HCT116 (cell line): ENCODE measurements at regions not wholly inside any gene's neighbourhood (a gene's known extent, or its start where the extent isn't known, plus 50 kb on each side); places are given as distances from the start of the nearest gene placed in this dataset.

Source experiments
- ATAC-seq: fragments of 200-7000 bp; cut with Tn5 transposase; 2 replicates; pipeline ENCODE4 v1.9.1; 2020; ENCODE audit warnings: mild to moderate bottlenecking, moderate library complexity
- BruUV-seq: library from RNA; stranded (reverse); fragments of 400-500 nt; replicated peaks from 2 replicates; lab custom pipeline; 2021; lab: Mats Ljungman, UMichigan
- CTCF ChIA-PET: fragments of 300-600 bp; sonication (Branson Sonifier 250); formaldehyde crosslinking; loops from one replicate; lab custom pipeline; 2021; ENCODE audit warnings: antibody characterized with exemption; lab: Charles Lee
- POLR2A ChIA-PET: fragments of 300-600, 350-600 bp; sonication (Branson Sonifier 250); formaldehyde crosslinking; loops from one replicate; lab custom pipeline; 2021; ENCODE audit warnings: antibody characterized with exemption; lab: Charles Lee
- RAD21 ChIA-PET, 2 experiments: fragments of 300-600 bp; sonication (Branson Sonifier 250); formaldehyde crosslinking; loops; one replicate each; lab custom pipeline; 2023; ENCODE audit warnings: low total read pairs in 2 of 2; ENCODE audit not compliant: uncharacterized antibody in 2 of 2, unreplicated experiment in 2 of 2, low non-redundant PET in 1 of 2; lab: Charles Lee
- DNase-seq: peaks from one replicate; pipeline ENCODE4 v3.0.0-alpha.2; 2010; ENCODE audit warnings: low read depth, low spot score
- H2AFZ ChIP-seq: fragments of 200-600 bp; shearing (Covaris generic), sonication (generic); 2 replicates; pipeline ENCODE4 v1.6.1; 2017; ENCODE audit warnings: low read depth, mixed run types, mixed read lengths, antibody characterized with exemption, low read length; ENCODE audit not compliant: poor library complexity, severe bottlenecking
- H3K27ac ChIP-seq: 2 replicates; pipeline ENCODE4 v1.5.1; 2012; ENCODE audit warnings: low read depth, low read length
- H3K27me3 ChIP-seq: fragments of 200-600 bp; sonication (generic); 2 replicates; pipeline ENCODE4 v1.6.1; 2016; ENCODE audit warnings: mixed run types, low read length, mixed read lengths; ENCODE audit not compliant: insufficient read depth
- H3K36me3 ChIP-seq, 2 experiments: fragments of 200-500 bp in 1 of 2; fragments of 200-600 bp in 1 of 2; sonication (Bioruptor generic) in 1 of 2; sonication (generic) in 1 of 2; 2 replicates each; pipeline versions ENCODE4 v1.5.1 to v1.6.1; 2014 to 2016; ENCODE audit warnings: low read length in 2 of 2, inconsistent platforms in 1 of 2, mixed read lengths in 1 of 2, mixed run types in 1 of 2; ENCODE audit not compliant: insufficient read depth in 2 of 2, control insufficient read depth in 1 of 2
- H3K4me1 ChIP-seq, 2 experiments: fragments of 200-600 bp in 1 of 2; sonication (generic) in 1 of 2; 2 replicates each; pipeline versions ENCODE4 v1.5.1 to v1.6.1; 2012 to 2017; ENCODE audit warnings: low read length in 2 of 2, inconsistent platforms in 1 of 2, mild to moderate bottlenecking in 1 of 2, mixed read lengths in 1 of 2, mixed run types in 1 of 2, moderate library complexity in 1 of 2; ENCODE audit not compliant: insufficient read depth in 2 of 2, control insufficient read depth in 1 of 2
- H3K4me2 ChIP-seq: fragments of 200-600 bp; sonication (generic); 2 replicates; pipeline ENCODE4 v1.6.1; 2017; ENCODE audit warnings: mixed run types, low read length, mixed read lengths
- H3K4me3 ChIP-seq, 2 experiments: fragments of 200-600 bp in 1 of 2; sonication (generic) in 1 of 2; replicated peaks in 1 of 2; 2 replicates each; pipeline ENCODE4 v1.5.1; 2011 to 2016; ENCODE audit warnings: low read length in 2 of 2, control low read depth in 1 of 2, low read depth in 1 of 2, mild to moderate bottlenecking in 1 of 2, mixed read lengths in 1 of 2, mixed run types in 1 of 2
- H3K79me2 ChIP-seq: fragments of 200-600 bp; sonication (generic); 2 replicates; pipeline ENCODE4 v1.6.1; 2017; ENCODE audit warnings: mild to moderate bottlenecking, mixed run types, low read length, moderate library complexity, mixed read lengths; ENCODE audit not compliant: insufficient read depth
- H3K9ac ChIP-seq: fragments of 200-600 bp; sonication (generic); 2 replicates; pipeline ENCODE4 v1.6.1; 2016; ENCODE audit warnings: low read length, mixed read lengths
- H3K9me2 ChIP-seq: fragments of 200-600 bp; sonication (generic), shearing (Covaris generic); 2 replicates; pipeline ENCODE4 v1.6.1; 2017; ENCODE audit warnings: mixed run types, mild to moderate bottlenecking, moderate library complexity; ENCODE audit not compliant: insufficient read depth
- H3K9me3 ChIP-seq, 2 experiments: fragments of 200-500 bp in 1 of 2; fragments of 200-600 bp in 1 of 2; sonication (Bioruptor generic) in 1 of 2; sonication (generic) in 1 of 2; 2 replicates each; pipeline ENCODE4 v1.6.1; 2014 to 2017; ENCODE audit warnings: low read length in 2 of 2, mixed read lengths in 2 of 2, inconsistent platforms in 1 of 2, low read depth in 1 of 2, mild to moderate bottlenecking in 1 of 2, mixed run types in 1 of 2, moderate library complexity in 1 of 2; ENCODE audit not compliant: control insufficient read depth in 1 of 2, insufficient read depth in 1 of 2
- H4K20me1 ChIP-seq: fragments of 200-600 bp; sonication (generic), shearing (Covaris generic); 2 replicates; pipeline ENCODE4 v1.6.1; 2017; ENCODE audit warnings: mixed run types, mild to moderate bottlenecking, moderate library complexity; ENCODE audit not compliant: insufficient read depth
- CBX3 ChIP-seq: IDR thresholded peaks from 2 replicates; pipeline ENCODE4 v1.6.1; 2012; ENCODE audit warnings: low read depth
- CEBPB ChIP-seq: IDR thresholded peaks from 2 replicates; pipeline ENCODE4 v1.6.1; 2012; ENCODE audit warnings: low read depth
- CTCF ChIP-seq, 3 experiments: fragments of 200-600 bp in 1 of 3; sonication (generic) in 1 of 3; IDR thresholded peaks in 2 of 3; conservative IDR thresholded peaks in 1 of 3; 2 replicates each; pipeline ENCODE4 v1.5.1; 2012 to 2017; ENCODE audit warnings: low read depth in 2 of 3, low read length in 2 of 3, antibody characterized with exemption in 1 of 3, borderline replicate concordance in 1 of 3, control low read depth in 1 of 3, mild to moderate bottlenecking in 1 of 3, mixed read lengths in 1 of 3, mixed run types in 1 of 3, moderate library complexity in 1 of 3; ENCODE audit not compliant: insufficient read depth in 1 of 3
- EZH2 ChIP-seq: fragments of 200-600 bp; sonication (generic); IDR thresholded peaks from 2 replicates; pipeline ENCODE4 v1.6.1; 2017; ENCODE audit warnings: antibody characterized with exemption, mixed run types
- EZH2phosphoT487 ChIP-seq: fragments of 200-600 bp; IDR thresholded peaks from 2 replicates; pipeline ENCODE4 v1.6.1; 2018; ENCODE audit warnings: antibody characterized with exemption, borderline replicate concordance
- FOSL1 ChIP-seq: IDR thresholded peaks from 2 replicates; pipeline ENCODE4 v1.6.1; 2012; ENCODE audit warnings: low read depth
- MAX ChIP-seq: IDR thresholded peaks from 2 replicates; pipeline ENCODE4 v1.6.1; 2012
- POLR2A ChIP-seq: IDR thresholded peaks from 2 replicates; pipeline ENCODE4 v1.7.0; 2011; ENCODE audit warnings: borderline replicate concordance; ENCODE audit not compliant: insufficient read depth, insufficient read length; ENCODE audit errors: extremely low read depth
- POLR2AphosphoS5 ChIP-seq: IDR thresholded peaks from 2 replicates; pipeline ENCODE4 v1.6.1; 2011; ENCODE audit warnings: mild to moderate bottlenecking, low read depth, low read length, moderate library complexity
- RAD21 ChIP-seq: IDR thresholded peaks from 2 replicates; pipeline ENCODE4 v1.6.1; 2012; ENCODE audit warnings: low read depth, mild to moderate bottlenecking
- REST ChIP-seq: IDR thresholded peaks from 2 replicates; pipeline ENCODE4 v1.6.1; 2012; ENCODE audit warnings: low read depth
- SIN3A ChIP-seq: IDR thresholded peaks from 2 replicates; pipeline ENCODE4 v1.6.1; 2012; ENCODE audit warnings: low read depth
- SP1 ChIP-seq: IDR thresholded peaks from 2 replicates; pipeline ENCODE4 v1.6.1; 2012; ENCODE audit warnings: low read depth
- YY1 ChIP-seq: IDR thresholded peaks from 2 replicates; pipeline ENCODE4 v1.6.1; 2011; ENCODE audit warnings: low read length, low read depth, moderate library complexity, mild to moderate bottlenecking; ENCODE audit not compliant: insufficient replicate concordance; ENCODE audit errors: extremely low read depth
- ZBTB33 ChIP-seq: IDR thresholded peaks from 2 replicates; pipeline ENCODE4 v1.6.1; 2011; ENCODE audit warnings: mild to moderate bottlenecking, low read length, moderate library complexity; ENCODE audit not compliant: insufficient replicate concordance; ENCODE audit errors: extremely low read depth
- ZNF274 ChIP-seq: fragments of 200-500 bp; sonication (Bioruptor generic); IDR thresholded peaks from 2 replicates; pipeline ENCODE4 v1.6.1; 2014; ENCODE audit warnings: mild to moderate bottlenecking, low read depth, low read length, inconsistent platforms
- intact Hi-C: fragments of 100-400 bp; cut with micrococcal nuclease; formaldehyde crosslinking; loops from 2 replicates; pipeline ENCODE4 v1.10.0; 2022

- TF ChIP-seq REST (no peak), CEBPB (no peak), POLR2A (no peak), CTCF (IDR thresholded peaks at IDR 0.05 in 2 of 3, conservative IDR thresholded peaks at IDR 0.05 in 1 of 3; ENCODE audit: borderline replicate concordance in 1 of 3, insufficient read depth in 1 of 3, low read depth in 2 of 3, low read length in 2 of 3) (no peak), EZH2 (no peak), ZNF274 (no peak), ZBTB33 (no peak), SP1 (no peak), SIN3A (no peak), CBX3 (no peak), YY1 (no peak), FOSL1 (no peak), POLR2AphosphoS5 (no peak), EZH2phosphoT487 (no peak), RAD21 (no peak), MAX (no peak)
- BruUV-seq, result no TSS peak
- ATAC-seq, result no peak; the same call in 1 of the 2 replicates
- Histone ChIP-seq H3K36me3 (no peaks in the 10 kb centered on the region), H3K4me1 (peaks cover 7 to 9% of the 10 kb centered on the region in 2 experiments; a peak in 3 of 4 replicates), H2AFZ (no peak overlapping the region), H3K9me2 (no peaks in the 10 kb centered on the region), H3K4me3 (no peak overlapping the region), H3K27ac (no peak overlapping the region), H3K9ac (no peak overlapping the region), H3K79me2 (no peaks in the 10 kb centered on the region), H3K27me3 (no peaks in the 10 kb centered on the region), H3K4me2 (no peak overlapping the region), H3K9me3 (no peaks in the 10 kb centered on the region), H4K20me1 (no peaks in the 10 kb centered on the region)
- CTCF ChIA-PET, result no interaction called here
- RAD21 ChIA-PET, result no interaction called here
- POLR2A ChIA-PET, result no interaction called here
- DNase-seq, result no peak
- intact Hi-C loops, result no loop called here
Measured at GRCh38 chr2:187994464-187995331, 297.0 kb upstream of the GULP1 start.
